GM12875 (cell line): ENCODE measurements at regions not wholly inside any gene's neighbourhood (a gene's known extent, or its start where the extent isn't known, plus 50 kb on each side); places are given as distances from the start of the nearest gene placed in this dataset.
"Not testable (repeated sequence)": the region's sequence is repeated elsewhere in the genome, so short reads cannot be mapped to it uniquely, and the experiment has no call there.

Source experiments
- H3K4me3 ChIP-seq: one replicate; pipeline ENCODE4 v1.5.1; 2011; ENCODE audit warnings: low read depth, low read length, control low read depth
- TF ChIP-seq, protein P1 (sequence below): IDR thresholded peaks from 2 replicates; pipeline ENCODE4 v1.5.1; 2011; ENCODE audit warnings: low read depth, mild to moderate bottlenecking, control low read depth, inconsistent platforms, low read length, moderate library complexity, borderline replicate concordance; ENCODE audit not compliant: insufficient read depth

DNA sequence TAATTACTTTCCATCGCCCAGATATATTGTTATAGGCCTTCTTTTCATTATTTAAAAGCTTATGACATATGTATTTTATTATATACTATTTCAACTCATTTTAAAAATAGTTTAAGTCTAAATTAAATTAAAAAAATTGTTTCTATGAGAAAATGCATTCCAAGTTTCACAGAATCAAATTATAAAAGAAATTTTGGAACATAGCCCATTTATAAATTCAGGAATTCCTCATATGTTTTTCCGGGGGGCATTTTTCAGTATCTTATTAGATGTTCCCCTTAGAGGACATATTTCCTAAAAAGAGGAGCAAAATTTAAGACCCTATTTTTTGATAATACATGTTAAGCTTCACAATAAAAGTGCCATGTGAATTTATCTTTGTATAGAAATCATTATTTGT is 119.9 kb upstream of the ATP2B1 start:
- H3K4me3 ChIP-seq = no peak overlapping the region
- TF ChIP-seq, protein P1, sequence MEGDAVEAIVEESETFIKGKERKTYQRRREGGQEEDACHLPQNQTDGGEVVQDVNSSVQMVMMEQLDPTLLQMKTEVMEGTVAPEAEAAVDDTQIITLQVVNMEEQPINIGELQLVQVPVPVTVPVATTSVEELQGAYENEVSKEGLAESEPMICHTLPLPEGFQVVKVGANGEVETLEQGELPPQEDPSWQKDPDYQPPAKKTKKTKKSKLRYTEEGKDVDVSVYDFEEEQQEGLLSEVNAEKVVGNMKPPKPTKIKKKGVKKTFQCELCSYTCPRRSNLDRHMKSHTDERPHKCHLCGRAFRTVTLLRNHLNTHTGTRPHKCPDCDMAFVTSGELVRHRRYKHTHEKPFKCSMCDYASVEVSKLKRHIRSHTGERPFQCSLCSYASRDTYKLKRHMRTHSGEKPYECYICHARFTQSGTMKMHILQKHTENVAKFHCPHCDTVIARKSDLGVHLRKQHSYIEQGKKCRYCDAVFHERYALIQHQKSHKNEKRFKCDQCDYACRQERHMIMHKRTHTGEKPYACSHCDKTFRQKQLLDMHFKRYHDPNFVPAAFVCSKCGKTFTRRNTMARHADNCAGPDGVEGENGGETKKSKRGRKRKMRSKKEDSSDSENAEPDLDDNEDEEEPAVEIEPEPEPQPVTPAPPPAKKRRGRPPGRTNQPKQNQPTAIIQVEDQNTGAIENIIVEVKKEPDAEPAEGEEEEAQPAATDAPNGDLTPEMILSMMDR = no peak

DNA sequence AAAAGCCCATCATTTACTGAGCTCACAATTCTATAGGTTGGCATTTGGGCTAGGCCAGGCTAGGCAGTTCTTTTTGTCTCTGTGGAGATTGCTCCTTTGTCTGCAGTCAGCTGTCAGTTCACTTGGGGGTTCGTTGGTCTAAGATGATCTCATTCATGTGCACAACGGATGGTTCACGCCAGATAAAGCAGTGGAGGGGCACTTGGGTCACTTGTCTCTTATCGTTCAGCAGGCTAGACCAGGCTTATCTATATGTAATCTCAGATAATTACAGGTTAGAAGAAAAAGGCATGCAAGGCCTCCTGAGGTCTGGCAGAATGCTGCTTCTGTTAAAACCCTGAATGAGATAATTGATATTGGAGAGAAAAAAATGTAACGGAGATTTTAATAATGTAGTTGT is 119.0 kb upstream of the ATP2B1 start:
- H3K4me3 ChIP-seq = no peak overlapping the region
- TF ChIP-seq, protein P1 = no peak

DNA sequence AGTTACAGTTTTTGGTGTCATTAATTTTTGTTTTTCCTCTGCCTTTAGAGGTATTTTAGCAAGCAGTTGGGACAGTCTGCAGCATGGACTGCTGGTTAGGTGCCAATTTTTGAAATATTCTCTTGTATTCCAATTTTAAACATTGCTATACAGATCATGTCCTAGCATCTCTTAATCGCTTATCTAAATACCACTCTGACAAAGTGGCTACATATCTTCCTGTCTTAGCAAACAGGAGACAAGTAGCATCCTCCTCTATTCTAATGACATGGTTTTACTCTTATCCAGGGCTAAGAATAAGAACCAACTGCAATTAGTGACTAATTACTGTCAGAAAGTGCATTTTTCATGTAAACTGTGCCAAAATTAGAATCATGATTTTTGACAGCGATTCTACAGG is 117.8 kb upstream of the ATP2B1 start:
- TF ChIP-seq, protein P1 = no peak
- no peak overlapping the region for H3K4me3 ChIP-seq

DNA sequence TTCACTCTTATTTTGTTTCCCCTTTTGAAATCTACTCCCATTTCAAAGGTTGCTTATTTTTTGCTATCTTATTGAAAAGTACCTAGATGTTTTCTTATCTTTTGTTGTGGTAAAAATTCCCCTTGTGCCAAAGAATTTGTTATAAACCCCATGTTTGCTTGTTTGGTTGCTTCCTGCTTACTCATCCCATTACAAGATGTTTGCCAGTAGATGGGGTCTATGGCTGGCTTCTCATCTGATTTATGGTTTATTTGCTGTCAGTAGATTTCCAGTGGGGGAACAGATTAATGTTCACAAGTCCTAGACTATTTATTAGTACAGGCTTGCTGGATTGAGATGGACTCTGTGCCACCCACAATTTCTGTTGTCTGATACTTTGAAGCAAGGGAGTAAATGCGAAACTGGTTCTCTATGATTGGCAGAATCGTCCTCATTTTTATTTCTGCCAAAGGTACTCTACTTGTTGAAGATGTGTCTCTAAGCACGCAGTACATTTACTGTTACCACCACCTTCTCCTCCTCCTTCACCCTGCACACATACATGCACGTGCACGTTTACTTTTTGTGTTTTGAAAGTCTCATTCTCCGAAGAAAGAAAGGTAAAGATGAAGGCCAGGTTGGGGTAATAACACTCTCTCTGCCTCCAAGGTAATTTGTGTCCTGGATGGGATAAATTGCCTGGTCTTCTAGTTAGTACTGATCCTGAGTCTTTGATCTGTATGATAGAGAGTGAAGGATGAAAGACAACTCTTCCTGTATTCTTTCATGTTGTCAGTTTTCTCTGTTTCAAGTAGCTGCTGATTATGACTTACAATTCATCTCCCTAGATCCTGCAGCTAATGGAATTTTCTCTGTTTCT is 117.2 kb upstream of the ATP2B1 start:
- H3K4me3 ChIP-seq = no peak overlapping the region
- TF ChIP-seq, protein P1 = no peak

DNA sequence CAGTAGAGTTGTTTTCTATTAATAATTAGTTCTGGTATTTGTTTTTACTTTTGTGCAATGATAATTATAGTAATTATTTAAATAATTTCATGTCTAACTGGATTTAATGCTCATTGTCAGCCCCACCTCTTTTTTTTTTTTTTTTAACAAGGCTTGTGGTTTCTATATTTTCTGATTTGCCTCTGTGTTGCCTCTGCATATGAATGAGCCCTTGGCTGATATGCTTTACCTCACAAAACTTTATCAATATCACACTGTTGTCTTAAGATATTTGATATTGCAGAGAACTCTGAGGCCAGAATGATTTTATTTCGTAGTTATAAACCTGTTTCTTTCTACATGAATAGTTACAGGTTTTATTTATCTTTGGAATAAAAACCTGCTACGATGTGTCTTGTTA is 116.2 kb upstream of the ATP2B1 start:
- no peak overlapping the region for H3K4me3 ChIP-seq
- TF ChIP-seq, protein P1 = no peak

DNA sequence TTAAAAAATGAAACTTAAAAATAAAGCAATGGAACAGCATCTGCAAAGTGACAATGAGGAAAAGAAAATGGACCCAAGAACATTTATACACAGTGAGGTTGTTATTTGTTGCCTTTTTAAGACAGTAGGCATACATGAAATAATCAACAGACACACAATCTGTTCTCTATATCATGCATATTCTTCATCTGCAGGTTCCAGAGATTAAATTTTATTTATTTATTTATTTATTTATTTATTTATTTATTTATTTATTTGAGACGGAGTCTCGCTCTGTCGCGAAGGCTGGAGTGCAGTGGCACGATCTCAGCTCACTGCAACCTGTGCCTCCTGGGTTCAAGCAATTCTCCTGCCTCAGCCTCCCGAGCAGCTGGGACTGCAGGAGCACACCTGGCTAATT is 114.4 kb upstream of the ATP2B1 start:
- not testable (repeated sequence) for H3K4me3 ChIP-seq

DNA sequence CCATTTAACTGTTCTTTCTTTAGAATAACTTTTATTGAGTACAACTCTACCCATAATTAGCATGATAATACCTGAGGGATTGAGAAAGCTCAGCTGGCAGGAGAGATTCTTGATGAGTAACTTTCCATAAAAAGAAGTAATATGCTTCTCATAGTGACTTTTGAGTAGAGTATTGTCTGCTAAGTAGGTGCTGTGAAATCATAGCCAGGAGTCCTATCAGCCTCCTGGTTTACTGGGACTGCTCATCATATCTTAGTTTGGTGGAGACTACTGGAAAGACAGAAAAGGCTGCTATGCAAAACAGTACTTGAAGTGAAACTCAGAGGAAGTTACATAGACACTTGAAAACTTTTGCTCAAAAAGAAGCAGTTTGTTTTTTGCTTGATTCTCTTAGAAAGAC is 113.3 kb upstream of the ATP2B1 start:
- no peak overlapping the region for H3K4me3 ChIP-seq
- TF ChIP-seq, protein P1 = no peak
